NCI-H774 (cell line): ENCODE measurements at regions not wholly inside any gene's neighbourhood (a gene's known extent, or its start where the extent isn't known, plus 50 kb on each side); places are given as distances from the start of the nearest gene placed in this dataset.

Experiments used
- DNase-seq: peaks from one replicate; lab custom pipeline; 2025; lab: John Stamatoyannopoulos, UW

- DNase-seq, result no peak
Measured at GRCh38 chr20:58017231-58017969, 211.1 kb downstream of the ANKRD60 start.

DNA sequence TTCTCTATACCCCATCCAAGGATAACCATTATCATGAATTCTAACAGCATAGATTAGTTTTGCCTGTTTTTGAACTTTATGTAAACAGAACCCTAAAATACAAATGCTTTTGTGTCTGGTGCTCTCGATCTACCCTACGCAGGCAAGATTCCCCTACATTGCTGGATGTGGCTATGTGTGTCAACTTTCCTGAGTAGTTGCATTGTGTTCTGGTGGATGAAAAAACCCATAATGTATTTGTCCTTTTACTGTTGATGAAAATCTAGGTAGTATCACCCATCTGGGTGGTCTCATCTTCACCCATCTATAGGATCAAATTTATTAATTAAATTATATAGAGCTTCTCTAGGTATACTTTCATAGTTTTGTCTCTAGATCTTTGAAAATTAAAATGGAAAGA is 211.7 kb downstream of the ANKRD60 start:
- no peak for DNase-seq

DNA sequence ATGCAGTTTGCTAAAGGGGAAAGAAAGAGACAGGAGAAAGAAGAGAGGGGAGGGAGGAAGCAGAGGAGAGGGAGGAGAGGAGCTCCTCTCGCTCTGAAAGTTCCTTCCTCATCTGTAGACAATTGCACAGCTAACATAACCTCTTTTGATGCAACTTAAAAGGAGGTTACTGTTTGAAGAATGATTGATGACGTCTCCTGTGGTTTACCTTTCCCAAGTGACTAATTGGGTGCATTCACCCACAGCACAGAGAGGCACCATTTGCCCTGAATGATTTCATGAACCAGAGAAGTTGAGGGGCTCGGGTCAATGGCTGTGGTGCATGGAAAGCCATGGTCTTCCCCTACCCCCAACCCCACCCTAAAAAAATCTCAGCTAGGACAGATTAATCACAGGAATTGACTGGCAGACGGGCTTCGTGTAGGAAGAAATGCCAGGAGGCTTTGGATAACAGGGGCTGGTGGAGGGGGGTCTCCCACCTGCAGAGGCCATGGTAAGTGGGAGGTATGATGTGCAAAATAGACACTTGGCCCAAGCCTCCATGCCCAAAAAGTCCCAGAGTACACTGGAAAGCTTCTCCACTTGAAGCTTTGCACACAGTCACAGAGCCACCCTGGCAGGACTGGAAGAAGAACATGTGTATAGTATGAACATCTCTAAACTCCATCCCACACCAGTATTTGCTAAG is 213.7 kb downstream of the ANKRD60 start:
- DNase-seq, result no peak

- DNase-seq, result no peak
Measured at GRCh38 chr20:58012731-58013510, 215.5 kb downstream of the ANKRD60 start.

- DNase-seq, result no peak
Measured at GRCh38 chr20:58011947-58012610, 216.4 kb downstream of the ANKRD60 start.

DNA sequence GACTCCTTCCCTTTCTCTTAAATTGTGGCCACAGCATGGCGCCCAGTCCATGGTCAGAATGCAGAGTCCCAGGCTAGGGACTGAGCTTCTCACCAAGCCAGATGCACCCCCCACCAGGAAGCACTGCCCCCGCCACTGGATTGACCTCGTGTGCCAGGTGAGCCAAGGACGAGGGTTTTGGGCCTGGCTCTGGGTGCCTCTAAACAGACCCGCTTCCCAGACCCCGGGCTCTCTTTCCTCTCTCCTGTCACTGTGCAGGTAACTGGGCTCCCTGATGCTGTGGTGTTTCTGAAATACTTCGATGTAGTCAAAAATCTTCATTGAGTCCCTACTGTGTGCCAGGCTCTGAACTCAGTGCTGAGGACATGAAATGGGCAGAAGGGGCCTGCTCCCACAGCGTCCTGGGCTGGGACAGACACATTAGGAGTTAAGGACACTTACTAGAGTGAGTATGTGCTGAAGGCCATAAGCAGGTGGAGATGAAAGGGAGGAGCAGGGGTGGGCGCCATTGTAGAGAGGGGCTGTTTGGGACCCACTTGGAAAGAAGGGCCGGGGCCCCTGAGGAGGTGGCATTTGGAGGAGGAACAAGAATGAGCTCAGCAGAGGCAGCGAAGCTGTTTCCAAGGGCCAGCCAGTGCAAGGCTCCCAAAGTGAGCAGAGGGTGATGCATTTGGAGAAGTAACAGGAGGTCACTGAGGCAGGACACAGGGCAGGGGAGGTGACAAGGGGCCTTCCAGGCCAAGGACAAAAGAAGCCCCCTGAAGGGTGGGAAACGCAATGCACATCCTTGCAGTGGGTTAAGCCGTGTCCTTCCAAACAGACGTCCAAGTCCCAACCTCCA is 217.1 kb downstream of the ANKRD60 start:
- no peak for DNase-seq

- no peak for DNase-seq
Measured at GRCh38 chr20:58010666-58011065, 217.8 kb downstream of the ANKRD60 start.

GRCh38 chr20:58010186-58010585 is 218.3 kb downstream of the ANKRD60 start:
- no peak for DNase-seq

GRCh38 chr20:58008866-58009265 is 219.6 kb downstream of the ANKRD60 start:
- no peak for DNase-seq

GRCh38 chr20:58008413-58008812 is 220.0 kb downstream of the ANKRD60 start:
- DNase-seq, result no peak

DNA sequence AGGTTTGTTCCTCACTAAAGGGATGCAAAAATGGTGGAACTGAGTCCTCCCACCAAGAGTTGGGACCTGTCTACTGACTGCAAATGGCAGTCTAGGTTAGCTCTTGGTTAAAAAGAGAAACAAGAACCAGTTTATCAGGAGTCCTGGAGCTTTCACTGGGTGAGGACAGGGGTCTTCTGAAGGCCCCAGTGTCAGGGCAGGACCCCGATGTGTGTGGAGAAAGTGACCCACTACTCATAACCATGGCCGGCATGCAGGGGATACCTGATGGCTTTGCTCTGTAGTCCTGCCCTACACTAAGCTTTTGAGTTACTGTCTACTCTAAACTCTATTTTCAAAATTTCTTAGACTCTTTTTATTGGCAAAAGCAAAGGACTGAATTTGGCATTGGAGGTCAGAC is 220.5 kb downstream of the ANKRD60 start:
- no peak for DNase-seq

- DNase-seq, result no peak
Measured at GRCh38 chr20:58006346-58007316, 221.8 kb downstream of the ANKRD60 start.

DNA sequence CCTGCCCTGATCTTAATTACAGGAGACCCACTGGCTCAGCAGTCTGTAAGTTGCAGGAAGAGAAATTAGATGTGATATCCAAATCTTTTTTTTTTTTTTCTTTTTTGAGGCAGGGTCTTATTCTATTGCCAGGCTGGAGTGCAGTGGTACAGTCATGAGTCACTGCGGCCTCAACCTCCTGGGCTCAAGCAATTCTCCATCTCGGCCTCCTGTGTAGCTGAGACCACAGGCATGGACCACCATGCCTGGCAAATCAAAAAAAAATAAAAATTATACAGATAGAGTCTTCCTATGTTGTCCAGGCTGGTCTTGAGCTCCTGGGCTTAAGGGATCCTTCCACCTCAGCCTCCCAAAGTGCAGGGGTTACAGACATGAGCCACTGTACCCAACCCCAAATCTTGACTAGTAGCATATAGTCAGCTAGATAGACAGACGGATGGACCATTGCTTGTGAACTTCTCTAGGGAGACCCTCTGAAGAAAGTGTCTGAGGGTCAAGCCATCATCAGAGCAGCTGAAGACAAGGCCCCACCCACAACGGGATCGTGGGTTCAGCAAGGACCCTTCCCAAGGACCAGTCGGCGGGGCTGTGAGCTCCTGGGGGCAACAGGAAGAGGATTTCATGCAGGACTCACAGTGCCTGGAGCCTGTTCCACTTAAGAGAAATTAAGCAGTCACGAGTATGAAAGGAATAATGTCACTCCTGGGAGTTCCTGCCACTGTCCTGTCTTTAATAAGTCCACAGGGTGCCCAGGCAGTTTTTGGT is 222.7 kb downstream of the ANKRD60 start:
- no peak for DNase-seq

- no peak for DNase-seq
Measured at GRCh38 chr20:58004900-58005299, 223.6 kb downstream of the ANKRD60 start.

- no peak for DNase-seq
Measured at GRCh38 chr20:58004146-58004545, 224.3 kb downstream of the ANKRD60 start.

DNA sequence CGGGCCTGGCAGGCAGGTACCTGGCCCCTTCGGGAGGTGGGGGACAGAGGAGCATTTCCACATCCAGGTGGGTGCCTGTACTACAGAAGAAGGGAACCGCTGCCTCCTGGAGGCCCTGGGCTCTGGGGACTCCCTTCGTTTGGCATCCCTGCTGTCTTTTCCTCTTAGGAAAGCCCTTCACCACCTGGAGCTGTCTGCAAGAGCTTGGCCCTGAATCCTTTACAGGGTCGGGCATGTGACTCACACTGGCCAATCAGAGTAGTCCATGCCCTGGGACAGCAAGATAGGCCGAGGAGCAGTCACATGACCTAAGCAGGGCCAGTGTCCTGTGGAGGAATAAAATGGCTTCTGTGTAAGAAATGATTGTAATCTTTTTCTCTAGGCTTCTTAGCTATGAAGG is 224.9 kb downstream of the ANKRD60 start:
- no peak for DNase-seq

DNA sequence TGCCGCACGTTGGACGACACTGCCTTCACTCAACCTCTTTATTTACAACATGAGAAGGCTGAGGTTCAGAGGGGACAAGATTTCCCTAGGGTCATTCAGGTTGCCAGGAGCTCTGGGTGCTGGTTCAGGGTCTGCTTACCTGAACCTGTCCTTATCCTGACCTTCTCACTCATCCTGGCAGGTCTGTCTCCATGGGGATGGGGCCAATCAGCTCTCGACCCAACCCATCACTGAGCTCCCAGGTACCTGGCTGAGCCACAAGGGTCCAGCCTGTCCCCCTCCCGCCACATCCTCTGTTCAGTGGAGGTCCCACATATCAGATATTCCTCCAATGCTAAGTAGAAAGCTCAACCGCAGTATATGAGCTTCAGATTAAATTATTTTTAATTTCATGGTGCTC is 225.6 kb downstream of the ANKRD60 start:
- no peak for DNase-seq

- DNase-seq, result no peak
Measured at GRCh38 chr20:58001946-58002345, 226.5 kb downstream of the ANKRD60 start.

DNA sequence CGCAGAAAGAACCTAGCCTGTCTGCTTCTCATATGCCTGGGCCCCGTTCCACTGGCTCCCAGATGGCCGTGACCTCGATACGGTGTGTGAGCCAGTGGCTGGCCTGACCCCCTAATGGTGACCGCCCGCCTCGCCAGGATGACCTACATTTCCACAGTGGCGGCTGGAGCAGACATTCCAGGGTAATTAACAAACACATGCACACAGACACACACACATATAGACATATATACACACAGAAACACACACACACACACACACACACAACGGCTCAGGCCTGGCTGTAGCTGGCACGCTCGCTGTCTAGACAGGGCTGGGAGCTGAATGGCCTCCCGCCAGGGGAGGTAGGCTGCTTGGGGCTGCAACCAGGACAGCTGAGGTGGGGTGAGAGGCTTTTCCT is 227.1 kb downstream of the ANKRD60 start:
- no peak for DNase-seq

DNA sequence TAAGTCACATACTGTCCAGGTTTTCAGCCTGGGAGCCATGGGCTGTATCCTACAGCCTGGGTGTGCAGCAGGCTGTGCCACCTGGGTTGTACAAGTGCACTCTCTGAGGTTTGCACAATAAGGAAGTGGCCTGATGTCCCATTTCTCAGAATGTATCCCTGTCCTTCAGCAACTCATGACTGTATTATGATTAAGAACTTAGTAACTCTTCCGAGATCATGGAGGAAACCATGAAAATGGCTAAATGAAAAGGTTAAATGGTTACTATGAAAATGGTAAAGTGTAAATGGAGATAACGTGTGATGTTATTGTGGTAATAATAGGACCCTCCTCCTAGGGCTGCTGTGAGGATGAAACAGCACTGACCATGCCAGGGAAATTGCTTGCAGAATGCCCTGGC is 227.6 kb downstream of the ANKRD60 start:
- DNase-seq, result no peak
